Glutamatergic neuron (in vitro differentiated cells): ENCODE measurements at regions not wholly inside any gene's neighbourhood (a gene's known extent, or its start where the extent isn't known, plus 50 kb on each side); places are given as distances from the start of the nearest gene placed in this dataset.

Source experiments
- DNase-seq: peaks from one replicate; pipeline ENCODE4 v3.0.0; 2022
- H3K27ac Mint-ChIP-seq: one replicate; pipeline ENCODE4 v1.8.0; 2020; ENCODE audit warnings: mild to moderate bottlenecking, mixed read lengths, inconsistent platforms; ENCODE audit not compliant: unreplicated experiment
- H3K27me3 Mint-ChIP-seq: one replicate; pipeline ENCODE4 v1.8.0; 2020; ENCODE audit warnings: mild to moderate bottlenecking, moderate library complexity, mixed read lengths, inconsistent platforms; ENCODE audit not compliant: unreplicated experiment
- H3K36me3 Mint-ChIP-seq: one replicate; pipeline ENCODE4 v1.8.0; 2020; ENCODE audit warnings: mild to moderate bottlenecking, mixed read lengths, inconsistent platforms; ENCODE audit not compliant: unreplicated experiment
- H3K4me1 Mint-ChIP-seq: one replicate; pipeline ENCODE4 v1.8.0; 2020; ENCODE audit warnings: mild to moderate bottlenecking, low read depth, mixed read lengths, inconsistent platforms; ENCODE audit not compliant: unreplicated experiment
- H3K4me3 Mint-ChIP-seq: one replicate; pipeline ENCODE4 v1.8.0; 2020; ENCODE audit warnings: mild to moderate bottlenecking, mixed read lengths, inconsistent platforms; ENCODE audit not compliant: unreplicated experiment
- H3K9me3 Mint-ChIP-seq: one replicate; pipeline ENCODE4 v1.8.0; 2020; ENCODE audit warnings: mild to moderate bottlenecking, moderate library complexity, mixed read lengths, inconsistent platforms; ENCODE audit not compliant: unreplicated experiment
- CTCF ChIP-seq: fragments of 200-600 bp; sonication (generic); IDR thresholded peaks from one replicate; pipeline ENCODE4 v1.5.0; 2021; ENCODE audit not compliant: partially characterized antibody, unreplicated experiment

- DNase-seq, result no peak
These were observed 400.0 kb upstream of the HTR1E start for GRCh38 chr6:86537292-86537861.

GRCh38 chr6:86536121-86536520 lies 401.2 kb upstream of the HTR1E start:
- H3K4me1 Mint-ChIP-seq, result peaks cover 6% of the 10 kb centered on the region
- peaks cover 2% of the 10 kb centered on the region for H3K27me3 Mint-ChIP-seq
- H3K27ac Mint-ChIP-seq, result no peak overlapping the region
- H3K36me3 Mint-ChIP-seq, result no peaks in the 10 kb centered on the region
- H3K9me3 Mint-ChIP-seq, result no peaks in the 10 kb centered on the region
- DNase-seq, result no peak
- H3K4me3 Mint-ChIP-seq, result no peak overlapping the region
- TF ChIP-seq CTCF, result no peak

More at GRCh38 chr6:86537292-86537861, 400.0 kb upstream of the HTR1E start:
- no peak for TF ChIP-seq CTCF
- Mint-ChIP-seq H3K9me3 (no peaks in the 10 kb centered on the region), H3K4me1 (peaks cover 6% of the 10 kb centered on the region), H3K4me3 (no peak overlapping the region), H3K36me3 (no peaks in the 10 kb centered on the region), H3K27ac (no peak overlapping the region), H3K27me3 (peaks cover 2% of the 10 kb centered on the region)

GRCh38 chr6:86535100-86535499 lies 402.2 kb upstream of the HTR1E start:
- Mint-ChIP-seq H3K27ac (no peak overlapping the region), H3K27me3 (peaks cover 2% of the 10 kb centered on the region), H3K4me3 (no peak overlapping the region), H3K9me3 (no peaks in the 10 kb centered on the region), H3K4me1 (peaks cover 6% of the 10 kb centered on the region), H3K36me3 (no peaks in the 10 kb centered on the region)
- no peak for DNase-seq
- TF ChIP-seq CTCF, result no peak

DNA sequence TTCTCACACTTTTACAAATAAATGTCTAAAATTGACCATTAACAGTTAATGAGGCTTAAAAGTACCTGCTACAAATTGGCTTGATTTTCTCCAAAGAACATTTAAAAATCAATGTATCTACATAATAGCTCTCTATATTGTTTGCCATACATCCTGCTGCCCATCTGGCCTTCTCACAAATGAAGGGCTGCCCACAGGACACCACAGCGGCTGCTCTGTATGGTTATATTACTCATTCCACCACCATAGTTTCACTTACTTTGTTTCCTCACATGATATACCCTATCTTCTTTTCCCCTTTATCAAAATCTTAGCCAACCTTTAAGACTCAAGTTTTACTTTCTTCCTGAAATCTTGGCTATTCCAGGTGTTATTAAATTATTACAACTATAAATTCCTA lies 407.7 kb upstream of the HTR1E start:
- H3K4me3 Mint-ChIP-seq, result no peak overlapping the region
- H3K4me1 Mint-ChIP-seq, result no peaks in the 10 kb centered on the region
- H3K9me3 Mint-ChIP-seq, result no peaks in the 10 kb centered on the region
- H3K27me3 Mint-ChIP-seq, result peaks cover 2% of the 10 kb centered on the region
- no peak overlapping the region for H3K27ac Mint-ChIP-seq
- no peak for TF ChIP-seq CTCF
- DNase-seq, result no peak
- H3K36me3 Mint-ChIP-seq, result no peaks in the 10 kb centered on the region

- Mint-ChIP-seq H3K27me3 (peaks cover 2% of the 10 kb centered on the region), H3K27ac (no peak overlapping the region), H3K9me3 (peaks cover 2% of the 10 kb centered on the region), H3K4me3 (no peak overlapping the region), H3K4me1 (no peaks in the 10 kb centered on the region), H3K36me3 (no peaks in the 10 kb centered on the region)
- DNase-seq, result no peak
- no peak for TF ChIP-seq CTCF
These were observed 411.1 kb upstream of the HTR1E start for GRCh38 chr6:86526238-86526637.
